Frontal cortex (tissue), 3 donors: ENCODE measurements at regions not wholly inside any gene's neighbourhood (a gene's known extent, or its start where the extent isn't known, plus 50 kb on each side); places are given as distances from the start of the nearest gene placed in this dataset.
"Not testable (repeated sequence)": the region's sequence is repeated elsewhere in the genome, so short reads cannot be mapped to it uniquely, and the experiment has no call there.

Experiments
- DNase-seq, 2 donors: peaks; one replicate each; pipeline ENCODE4 v3.0.0; 2012; ENCODE audit warnings: low spot score in 2 of 2
- FAIRE-seq: peaks from 2 replicates; lab custom pipeline; 2012; peaks lifted over from hg19 to GRCh38; lab: Jason Lieb, UNC
- donor health status: control.
- donor health status: control.
- donor health status: control.

DNA sequence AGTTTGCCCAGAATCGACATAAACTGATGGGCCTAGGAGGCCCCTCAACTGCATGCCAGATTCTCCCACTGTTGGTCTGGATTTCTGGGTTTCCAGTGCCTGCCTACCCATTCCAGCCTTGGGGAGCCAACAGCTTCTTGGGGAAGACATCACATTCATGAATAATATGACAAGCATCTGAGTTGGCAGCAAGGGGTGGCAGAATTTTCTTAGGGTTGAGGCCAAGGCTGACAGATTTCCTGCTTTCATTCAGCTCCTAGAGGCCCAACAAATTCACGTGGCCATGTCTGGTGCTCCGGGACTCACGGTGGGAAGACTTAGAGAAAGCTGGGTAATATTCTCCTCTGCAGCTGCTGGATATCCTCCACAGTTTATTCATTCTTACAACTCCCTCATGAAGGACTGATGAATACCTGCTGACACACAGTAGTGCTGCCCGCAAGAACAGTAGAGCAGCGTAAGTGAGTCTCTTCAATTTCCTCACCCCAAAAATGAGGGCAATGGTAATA, 305.0 kb upstream of the TNC start:
- FAIRE-seq, result no peak
- DNase-seq, result no peak

DNA sequence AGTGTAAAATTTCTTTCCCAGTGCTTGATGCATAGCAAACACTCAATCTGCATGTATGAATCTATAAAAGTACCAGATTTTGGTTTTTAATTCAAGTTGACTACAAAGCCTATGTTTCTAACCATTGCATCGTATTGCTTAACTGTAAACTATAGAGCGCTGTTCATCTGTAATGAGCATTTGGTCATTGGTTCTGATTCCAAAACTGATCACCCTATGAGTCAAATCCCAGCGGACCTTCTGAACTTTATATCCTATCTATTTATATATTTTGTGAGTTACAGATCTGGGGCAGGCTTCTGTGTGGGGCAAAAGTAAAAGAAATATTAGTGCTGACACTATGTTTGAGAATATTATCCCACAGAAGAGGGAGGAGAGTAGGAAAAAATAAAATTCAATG, 305.7 kb upstream of the TNC start:
- no peak for DNase-seq
- FAIRE-seq, result no peak

DNA sequence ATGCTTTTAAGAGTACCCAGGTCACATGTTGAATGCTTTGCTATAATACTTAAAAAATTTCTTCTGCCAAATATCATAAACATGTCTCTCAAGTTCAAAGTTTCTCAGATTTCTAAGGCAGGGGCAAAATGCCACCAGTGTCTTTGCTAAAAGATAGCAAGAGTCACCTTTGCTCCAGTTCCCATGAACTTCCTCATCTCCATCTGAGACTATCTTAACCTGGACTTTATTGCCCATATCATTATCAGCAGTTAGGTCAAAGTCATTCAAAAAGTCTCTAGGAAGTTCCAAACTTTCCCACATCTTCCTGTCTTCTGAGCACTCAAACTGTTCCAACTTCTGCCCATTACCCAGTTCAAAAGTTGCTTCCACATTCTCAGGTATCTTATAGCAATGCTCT, 307.6 kb upstream of the TNC start:
- no peak for DNase-seq
- no peak for FAIRE-seq

DNA sequence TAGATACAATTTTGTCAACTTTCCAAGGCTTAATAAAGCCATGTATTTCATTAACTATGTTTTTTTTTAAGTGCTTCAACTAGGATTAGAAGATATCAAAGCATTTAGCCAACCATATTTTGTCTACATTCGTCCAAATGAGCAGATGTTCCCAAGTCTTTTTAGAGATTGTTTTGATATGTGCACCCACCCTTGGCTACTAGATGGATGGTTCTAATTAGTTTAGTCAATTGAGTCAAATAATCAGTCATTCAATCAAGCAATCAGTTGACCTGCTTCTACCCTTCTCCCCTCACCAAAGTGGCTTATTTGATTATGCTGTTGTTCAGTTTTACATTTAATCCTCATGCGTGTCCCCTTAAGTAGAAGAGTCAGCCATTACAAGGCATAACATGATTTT, 319.5 kb upstream of the TNC start:
- no peak for FAIRE-seq
- DNase-seq, result no peak

DNA sequence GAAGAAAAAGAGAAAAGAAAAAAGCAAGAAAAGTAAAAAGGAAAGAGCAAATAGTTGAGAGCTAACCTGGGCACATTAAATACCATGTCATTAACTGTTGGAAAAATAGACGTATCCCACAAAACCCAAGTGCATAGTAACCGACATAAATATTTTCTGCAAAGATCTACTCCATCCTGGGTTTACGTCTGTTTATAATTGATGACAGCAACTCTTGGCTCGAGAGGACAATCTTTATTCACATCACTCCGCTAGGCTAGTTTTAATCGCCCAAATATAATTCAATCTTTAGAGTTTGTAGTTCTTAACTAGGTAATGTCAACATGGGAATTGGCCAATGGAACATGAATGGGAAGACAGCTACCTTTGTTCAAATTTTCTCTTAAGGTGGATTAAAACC, 321.7 kb upstream of the TNC start:
- DNase-seq, result no peak
- FAIRE-seq, result no peak

DNA sequence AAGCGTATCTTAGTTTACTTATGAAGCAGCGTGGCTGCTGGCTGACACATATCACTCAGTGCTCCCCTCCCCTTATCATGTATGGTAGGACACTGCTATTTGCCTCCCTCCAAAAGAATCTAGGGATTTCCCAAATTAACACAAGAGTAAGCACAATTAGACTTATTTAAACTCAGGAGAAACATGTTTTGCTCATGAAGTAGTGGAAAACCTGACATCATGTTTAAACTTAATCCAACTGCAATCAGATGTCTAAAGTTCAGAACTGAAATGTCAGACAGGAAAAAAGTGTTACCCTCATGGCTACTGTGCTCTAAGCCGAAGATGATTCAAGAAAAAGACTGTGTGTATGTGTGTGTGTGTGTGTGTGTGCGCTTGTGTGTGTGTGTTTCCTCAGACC, 324.1 kb upstream of the TNC start:
- FAIRE-seq (no peak), DNase-seq (no peak)

DNA sequence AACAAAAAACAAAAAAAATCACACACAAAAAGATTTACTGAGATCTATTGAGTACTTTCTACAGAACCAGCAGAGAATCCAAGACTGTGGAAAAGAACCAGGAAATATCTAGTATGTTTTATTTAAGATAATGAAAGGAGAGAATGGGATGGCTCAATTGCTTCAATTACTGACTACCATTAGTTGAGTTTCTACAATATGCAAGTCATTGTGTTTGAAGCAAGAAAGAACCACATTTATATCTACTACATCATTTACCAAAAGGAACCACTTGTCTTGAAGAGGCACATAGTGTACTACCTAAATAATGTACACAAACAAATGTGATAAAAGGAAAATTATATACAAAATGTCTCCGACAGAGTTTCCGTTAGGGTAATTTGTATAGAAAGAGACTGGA, 325.9 kb upstream of the TNC start:
- DNase-seq (no peak), FAIRE-seq (no peak)

DNA sequence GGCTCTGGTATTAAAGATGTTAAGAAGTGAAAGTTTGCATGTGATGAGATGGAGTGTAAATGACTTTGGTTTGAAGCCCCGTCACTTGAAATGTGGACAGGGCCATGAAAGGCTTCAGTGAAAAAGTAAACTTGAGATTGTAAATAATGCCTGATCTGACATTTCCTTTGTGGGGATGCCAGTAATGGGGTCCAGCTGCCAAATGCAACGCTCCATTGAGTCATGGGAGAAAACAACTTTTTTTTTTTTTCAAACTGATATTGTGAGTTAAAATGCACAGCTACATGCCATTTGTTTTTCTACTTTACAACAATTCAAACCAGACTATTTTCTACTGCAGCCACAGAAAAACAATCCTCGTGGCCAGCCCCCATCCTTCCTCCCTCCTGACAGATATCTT, 327.0 kb upstream of the TNC start:
- no peak for DNase-seq
- no peak for FAIRE-seq

DNA sequence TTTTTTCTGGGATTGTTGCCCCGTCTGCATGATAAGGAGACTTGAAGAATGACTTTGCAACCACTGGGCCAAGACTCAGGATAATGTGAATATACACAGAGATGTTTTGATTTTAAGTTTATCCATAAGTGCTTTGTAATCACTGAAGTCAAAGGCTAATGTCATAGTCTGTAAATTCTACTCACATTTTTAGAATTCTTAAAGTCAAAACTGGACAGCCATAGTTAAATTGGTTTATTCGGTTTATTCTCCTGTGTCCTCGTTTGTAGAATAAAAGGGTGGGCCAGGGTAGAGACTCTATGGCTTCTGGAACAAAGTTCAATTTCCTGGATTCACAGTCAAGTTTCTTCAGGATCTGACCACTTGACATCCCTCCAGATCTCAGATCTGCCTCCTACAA, 327.7 kb upstream of the TNC start:
- DNase-seq, result no peak
- FAIRE-seq, result no peak

DNA sequence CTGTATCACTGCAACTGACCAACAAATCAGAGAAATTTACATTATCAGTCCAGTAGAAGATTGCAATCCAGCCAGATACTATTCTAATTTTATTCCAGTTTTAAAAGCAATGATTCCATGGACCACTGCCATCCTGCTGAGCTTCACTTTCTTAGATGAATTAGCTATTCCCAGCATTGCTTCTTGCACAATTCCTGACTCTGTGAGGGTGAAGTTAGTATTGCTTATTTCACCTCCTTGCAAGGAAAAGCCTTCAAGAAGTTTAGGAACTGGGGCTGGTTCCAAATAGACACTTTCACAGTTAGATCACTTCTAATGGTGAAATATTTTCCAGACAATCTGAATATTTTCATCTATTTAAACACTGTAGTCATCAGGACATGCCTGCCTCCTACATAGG, 338.6 kb upstream of the TNC start:
- no peak for DNase-seq

DNA sequence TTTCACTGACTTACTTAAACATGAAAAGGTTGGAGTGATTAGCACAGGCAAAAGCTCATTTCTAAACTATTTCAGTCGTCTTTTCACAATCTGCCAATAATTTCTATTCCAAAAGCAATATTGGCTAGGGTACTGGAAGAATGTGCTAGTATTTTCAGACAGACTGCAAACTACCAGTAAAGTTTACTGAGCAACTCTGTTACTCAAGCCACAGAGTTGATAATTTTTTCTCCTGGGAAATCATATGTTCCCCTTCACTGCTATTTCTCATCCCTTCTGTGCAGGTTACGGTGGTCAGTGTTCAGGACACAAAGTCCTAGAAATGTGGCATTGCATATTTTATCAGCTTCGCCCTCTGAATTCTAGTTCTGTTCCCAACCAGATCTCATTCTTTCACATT, 343.3 kb upstream of the TNC start:
- DNase-seq, result no peak

More for the DNA sequence above, 338.6 kb upstream of the TNC start:
- no peak for FAIRE-seq

DNA sequence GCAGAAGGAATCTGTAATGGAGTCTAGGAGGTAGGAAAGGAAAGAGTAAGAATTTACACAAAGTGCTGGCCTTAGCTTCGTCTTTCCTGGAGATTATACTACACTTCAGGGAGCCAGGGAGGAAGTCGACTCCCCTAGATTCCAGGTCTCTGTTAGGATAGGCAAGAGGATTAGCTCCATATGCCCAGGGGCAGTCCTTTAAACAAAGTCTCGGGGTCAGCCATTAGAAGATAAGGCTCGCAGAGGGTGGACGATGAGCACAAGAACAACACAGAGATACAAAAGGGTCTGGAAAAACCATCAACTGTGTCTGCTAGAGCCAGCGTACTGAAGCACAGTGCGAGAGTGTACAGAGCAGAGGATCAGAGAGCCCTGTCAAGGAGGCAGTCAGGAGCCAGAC, 344.7 kb upstream of the TNC start:
- FAIRE-seq, result no peak
- DNase-seq, result no peak

More for the DNA sequence above, 343.3 kb upstream of the TNC start:
- no peak for FAIRE-seq

DNA sequence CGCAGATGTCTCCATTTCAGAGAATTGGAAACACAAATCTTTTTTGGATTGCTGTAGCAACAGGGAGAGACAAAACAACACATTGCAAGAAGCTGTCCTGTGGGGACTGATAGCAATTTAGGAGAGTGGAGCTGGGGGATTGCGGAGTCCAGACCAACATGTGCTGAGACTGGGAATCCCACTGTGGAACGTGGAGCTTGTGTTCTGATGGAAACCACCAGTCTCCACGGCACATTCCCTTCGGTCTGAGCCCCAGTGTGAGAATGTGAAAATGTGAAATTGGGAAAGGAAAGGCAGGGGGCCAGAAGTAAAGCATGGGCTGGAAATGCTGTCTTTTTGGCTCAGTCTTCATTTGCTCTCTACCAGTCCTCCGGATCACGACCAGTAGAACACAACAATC, 348.8 kb upstream of the TNC start:
- FAIRE-seq, result no peak
- no peak for DNase-seq

DNA sequence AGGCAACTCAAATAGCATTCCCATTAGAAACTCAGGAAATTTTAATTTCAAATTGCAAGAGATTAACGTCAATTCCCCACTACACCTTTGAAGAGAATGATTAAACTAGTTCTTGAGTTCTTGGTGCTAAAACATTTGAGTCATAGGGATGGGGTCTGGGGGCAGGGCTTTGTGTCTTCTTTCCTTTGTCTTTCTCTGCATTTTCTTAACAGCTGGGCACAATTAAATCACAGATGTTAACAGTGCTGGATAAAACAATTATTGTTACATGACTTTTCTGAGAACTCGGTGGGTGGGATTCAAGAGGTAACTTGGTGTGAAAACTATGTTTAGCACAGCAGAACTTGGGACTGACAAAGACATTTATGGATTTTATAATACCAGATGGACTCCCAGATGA, 351.9 kb upstream of the TNC start:
- FAIRE-seq (no peak), DNase-seq (no peak)

DNA sequence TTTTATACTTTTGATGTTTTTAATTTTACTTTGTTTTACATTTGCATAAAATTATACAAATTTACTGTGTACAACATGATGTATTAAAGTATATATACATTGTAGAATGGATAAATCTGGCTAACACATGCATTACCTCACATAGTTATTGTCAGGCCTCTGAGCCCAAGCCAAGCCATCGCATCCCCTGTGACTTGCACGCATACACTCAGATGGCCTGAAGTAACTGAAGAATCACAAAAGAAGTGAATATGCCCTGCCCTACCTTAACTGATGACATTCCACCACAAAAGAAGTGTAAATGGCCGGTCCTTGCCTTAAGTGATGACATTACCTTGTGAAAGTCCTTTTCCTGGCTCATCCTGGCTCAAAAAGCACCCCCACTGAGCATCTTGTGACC, 355.1 kb upstream of the TNC start:
- DNase-seq, FAIRE-seq: not testable (repeated sequence)

DNA sequence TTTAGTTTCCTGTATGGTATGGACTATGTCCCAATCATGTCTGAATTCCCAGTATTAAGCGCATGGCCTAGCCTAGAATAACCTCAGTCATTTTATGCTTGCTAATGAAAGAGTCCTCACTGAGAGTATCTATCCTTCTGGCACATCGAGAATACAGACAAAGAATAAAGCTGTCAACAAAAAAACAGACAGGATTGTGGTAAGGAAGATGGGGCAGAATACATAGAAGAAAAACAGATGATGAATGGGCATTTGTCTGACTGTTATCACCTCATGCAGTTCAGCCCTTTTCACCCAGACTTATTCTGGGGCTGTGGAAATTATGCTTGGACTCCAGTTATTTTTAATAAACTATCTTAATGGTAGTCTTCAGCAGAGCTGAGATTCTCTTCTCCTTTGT, 363.8 kb upstream of the TNC start:
- FAIRE-seq, result no peak
- no peak for DNase-seq

DNA sequence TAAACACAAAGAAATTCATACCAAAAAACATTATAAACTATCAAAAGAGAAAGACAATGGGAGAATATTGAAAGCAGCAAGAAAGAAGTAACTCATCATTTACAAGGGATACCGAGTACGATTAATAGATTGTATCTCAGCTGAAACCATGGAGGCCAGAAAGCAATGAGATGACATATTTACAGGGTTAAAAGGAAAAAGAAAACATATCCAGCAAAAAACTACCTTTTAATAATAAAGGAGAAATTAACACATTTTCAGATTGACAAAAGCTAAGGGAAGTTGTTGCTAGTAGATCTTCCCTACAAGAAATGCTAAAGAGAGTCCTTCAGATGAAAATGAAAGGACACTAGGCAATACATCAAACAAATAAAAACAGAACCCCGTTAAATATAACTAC, 364.8 kb upstream of the TNC start:
- DNase-seq, result no peak
- FAIRE-seq, result no peak

DNA sequence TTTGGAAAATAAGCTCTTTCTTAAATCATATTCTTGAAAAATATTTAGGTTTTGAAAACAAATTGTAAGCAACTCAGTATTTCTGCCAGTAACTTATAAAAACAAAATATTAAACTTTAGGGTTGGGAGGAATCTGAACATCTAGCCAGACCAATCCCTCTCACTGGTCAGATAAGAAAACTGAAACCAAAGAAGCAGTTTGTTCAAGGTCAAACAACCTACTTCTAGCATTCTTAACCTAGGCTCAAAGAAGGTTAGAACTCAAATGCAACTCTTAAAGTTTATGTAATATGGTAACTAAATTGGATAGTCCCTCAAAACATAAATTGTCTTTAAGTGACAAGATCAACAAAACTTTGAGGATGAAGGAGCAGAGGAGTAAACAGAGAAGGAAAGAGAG, 374.9 kb upstream of the TNC start:
- DNase-seq (no peak), FAIRE-seq (no peak)

DNA sequence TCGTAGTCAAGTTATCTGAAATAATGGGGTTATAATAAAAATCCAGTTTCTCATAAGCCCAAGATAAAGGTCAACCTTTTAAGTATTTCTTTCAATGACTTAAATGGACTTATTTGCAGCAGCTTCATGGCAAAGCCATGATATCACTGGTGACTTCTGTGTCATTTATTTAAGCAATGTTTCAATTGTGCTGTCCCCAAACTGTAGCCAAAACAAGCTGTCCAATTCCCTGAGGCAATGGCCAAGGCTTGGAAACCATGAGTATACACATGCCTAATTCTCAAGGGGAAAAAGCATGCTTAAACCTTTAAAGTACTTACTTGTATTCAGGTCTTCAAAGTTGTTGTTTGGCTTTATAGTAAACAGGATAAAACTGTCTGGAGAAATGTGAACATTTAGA, 376.4 kb upstream of the TNC start:
- no peak for DNase-seq
- FAIRE-seq, result no peak

DNA sequence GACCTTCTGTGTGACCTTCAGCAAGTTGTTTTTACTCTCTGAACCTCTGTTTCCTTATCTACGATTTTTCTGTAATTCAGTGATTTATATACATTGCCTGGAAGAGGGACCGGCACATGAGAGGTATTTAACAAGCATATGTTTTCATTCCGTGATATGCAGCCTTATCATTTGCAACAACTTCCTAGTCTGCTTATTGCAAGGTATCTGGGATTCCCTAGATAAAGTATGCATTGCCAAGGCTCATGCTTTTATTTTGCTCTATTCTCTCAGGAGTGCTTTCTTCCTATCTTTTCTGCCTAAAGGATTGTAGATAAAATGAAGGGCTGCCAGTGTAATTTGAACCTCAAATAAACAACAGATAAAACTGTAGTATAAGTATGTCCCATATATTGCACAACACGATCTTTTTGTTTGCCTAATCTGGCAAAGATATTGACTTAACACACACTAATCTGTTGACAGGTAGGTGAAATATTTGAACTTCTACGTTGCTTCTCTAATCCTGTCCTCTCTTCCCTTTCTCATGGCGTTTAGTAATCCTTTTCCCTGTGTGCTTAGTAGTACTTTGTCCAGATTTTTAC, 377.2 kb upstream of the TNC start:
- DNase-seq, result no peak
- no peak for FAIRE-seq

DNA sequence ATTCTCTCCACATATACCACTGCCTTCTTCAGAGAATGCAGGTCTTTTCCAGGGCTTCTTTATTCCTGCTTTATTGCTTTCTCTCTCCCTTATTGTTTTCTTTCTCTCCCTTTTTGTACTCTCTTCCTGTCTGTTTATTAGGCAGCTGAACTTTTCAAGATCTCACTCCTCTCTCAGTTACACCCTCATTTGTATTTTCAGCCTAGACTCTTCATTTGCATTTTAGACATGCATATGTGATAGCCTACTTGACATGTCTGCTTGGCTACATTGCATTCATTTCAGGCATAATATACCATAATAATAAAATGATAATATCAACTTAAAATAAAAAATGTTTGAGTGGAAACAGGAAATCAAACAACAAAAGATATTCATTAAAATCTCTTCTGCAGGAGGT, 377.9 kb upstream of the TNC start:
- FAIRE-seq, result no peak
- DNase-seq, result no peak

DNA sequence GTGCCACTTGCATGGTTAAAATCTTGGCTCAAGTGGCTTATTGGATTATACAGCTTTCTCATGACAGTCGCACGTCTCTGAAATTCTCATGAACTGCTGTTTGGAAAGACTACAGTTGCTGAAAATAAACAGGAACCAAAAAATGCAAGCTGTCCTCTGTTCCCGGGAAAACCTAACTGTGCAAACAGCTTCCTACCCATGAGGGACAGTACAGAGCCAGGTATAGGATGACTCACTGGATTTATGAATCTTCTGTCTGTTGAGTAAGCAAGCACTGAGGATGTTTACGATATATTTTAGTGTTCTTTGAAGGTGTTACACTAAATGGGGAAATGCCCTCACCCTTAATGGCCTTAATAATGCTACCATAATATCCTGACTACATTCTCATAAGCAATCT, 380.3 kb upstream of the TNC start:
- FAIRE-seq (no peak), DNase-seq (no peak)

DNA sequence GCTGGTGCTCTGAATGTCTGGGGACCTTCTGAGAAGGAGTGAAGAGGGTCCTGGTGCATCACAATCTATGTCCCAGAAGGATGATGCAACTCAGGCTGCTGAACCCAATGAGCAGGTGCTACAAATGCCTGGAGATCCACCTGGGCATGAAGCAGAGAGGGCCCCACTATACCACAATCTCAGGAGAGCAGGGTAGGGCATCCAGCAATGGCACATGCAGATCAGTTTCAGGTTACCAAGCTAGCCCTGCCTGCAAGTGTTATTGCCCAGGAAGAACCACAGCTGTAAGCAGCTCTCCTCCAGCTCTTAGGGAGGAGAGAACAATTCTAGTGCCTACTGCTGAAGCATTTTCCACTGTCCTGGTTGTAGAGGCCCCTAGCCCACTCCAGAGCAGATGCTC, 389.2 kb upstream of the TNC start:
- DNase-seq, result no peak

More for the DNA sequence above, 389.2 kb upstream of the TNC start:
- no peak for FAIRE-seq
